ENCODE measurements at regions not wholly inside any gene's neighbourhood (a gene's known extent, or its start where the extent isn't known, plus 50 kb on each side); places are given as distances from the start of the nearest gene placed in this dataset.

DNA sequence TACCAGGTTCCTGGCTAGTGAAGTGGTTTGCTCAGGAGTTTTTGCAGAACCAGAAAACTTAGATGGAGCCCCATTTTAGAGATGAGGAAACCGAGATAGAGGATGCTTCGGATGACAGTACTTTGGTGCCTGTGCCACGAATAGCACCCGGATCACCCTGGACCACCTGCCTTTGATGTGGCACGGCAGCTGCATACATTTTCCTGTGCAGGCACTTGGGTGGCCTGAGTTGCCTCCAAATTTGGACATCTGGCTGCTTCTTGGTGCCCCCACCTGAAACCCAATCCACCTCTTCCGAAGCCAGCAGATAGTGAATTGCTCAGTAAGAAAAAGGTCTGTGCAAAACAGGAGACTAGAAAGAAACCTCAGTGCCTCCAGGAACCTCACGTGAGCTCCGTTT, 140.6 kb upstream of the ID2 start:
- Histone ChIP-seq H3K4me1 (ENCODE audit: control insufficient read depth in 1 of 2, insufficient read depth in 2 of 2, low read length in 2 of 2) (peaks cover 6 to 15% of the 10 kb centered on the region in 2 donors), H3K27ac (ENCODE audit: low read length) (no peak overlapping the region), H3K9me3 (ENCODE audit: control insufficient read depth in 1 of 2, low read length in 2 of 2) (no peaks in the 10 kb centered on the region)

DNA sequence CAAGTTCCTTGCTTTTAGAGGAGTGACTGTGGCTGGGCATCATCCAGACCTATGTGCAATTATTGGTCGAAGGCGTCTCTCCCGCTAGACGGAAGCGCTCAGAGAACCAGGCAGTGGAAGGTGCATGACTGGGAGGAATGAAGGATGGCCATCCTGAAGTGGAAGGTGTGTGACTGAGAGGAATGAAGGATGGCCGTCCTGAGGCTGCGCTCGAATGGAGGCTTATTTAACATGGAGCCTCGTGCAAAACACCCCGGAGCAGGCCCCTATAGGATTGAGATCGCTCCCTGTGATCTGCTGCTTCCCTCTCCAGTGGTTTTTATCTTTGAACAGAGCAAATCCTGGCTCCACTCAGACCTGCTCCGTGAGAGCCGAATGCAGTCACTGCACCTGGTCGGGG, 140.2 kb upstream of the ID2 start:
- peaks cover 6 to 15% of the 10 kb centered on the region in 2 donors for H3K4me1 ChIP-seq (ENCODE audit: control insufficient read depth in 1 of 2, insufficient read depth in 2 of 2, low read length in 2 of 2)
- no peaks in the 10 kb centered on the region for H3K9me3 ChIP-seq (ENCODE audit: control insufficient read depth in 1 of 2, low read length in 2 of 2)
- H3K27me3 ChIP-seq (ENCODE audit: low read depth, low read length) = no peaks in the 10 kb centered on the region
- H3K27ac ChIP-seq (ENCODE audit: low read length) = no peak overlapping the region
- no peaks in the 10 kb centered on the region for H3K36me3 ChIP-seq (ENCODE audit: control insufficient read depth in 1 of 2, insufficient read depth in 2 of 2, low read length in 2 of 2)
- no peak overlapping the region for H3K4me3 ChIP-seq (ENCODE audit: low read depth in 1 of 2, low read length in 2 of 2)

More for the DNA sequence above, 140.6 kb upstream of the ID2 start:
- Histone ChIP-seq H3K4me3 (ENCODE audit: low read depth in 1 of 2, low read length in 2 of 2) (no peak overlapping the region), H3K27me3 (ENCODE audit: low read depth, low read length) (no peaks in the 10 kb centered on the region), H3K36me3 (ENCODE audit: control insufficient read depth in 1 of 2, insufficient read depth in 2 of 2, low read length in 2 of 2) (no peaks in the 10 kb centered on the region)

- no peak overlapping the region for H3K27ac ChIP-seq (ENCODE audit: low read length)
- no peaks in the 10 kb centered on the region for H3K36me3 ChIP-seq (ENCODE audit: control insufficient read depth in 1 of 2, insufficient read depth in 2 of 2, low read length in 2 of 2)
- no peaks in the 10 kb centered on the region for H3K27me3 ChIP-seq (ENCODE audit: low read depth, low read length)
- H3K4me1 ChIP-seq (ENCODE audit: control insufficient read depth in 1 of 2, insufficient read depth in 2 of 2, low read length in 2 of 2) = peaks cover 0 to 15% of the 10 kb centered on the region in 2 donors
- no peak overlapping the region for H3K4me3 ChIP-seq (ENCODE audit: low read depth in 1 of 2, low read length in 2 of 2)
- H3K9me3 ChIP-seq (ENCODE audit: control insufficient read depth in 1 of 2, low read length in 2 of 2) = no peaks in the 10 kb centered on the region
Observed at GRCh38 chr2:8542381-8543059, 139.3 kb upstream of the ID2 start.

DNA sequence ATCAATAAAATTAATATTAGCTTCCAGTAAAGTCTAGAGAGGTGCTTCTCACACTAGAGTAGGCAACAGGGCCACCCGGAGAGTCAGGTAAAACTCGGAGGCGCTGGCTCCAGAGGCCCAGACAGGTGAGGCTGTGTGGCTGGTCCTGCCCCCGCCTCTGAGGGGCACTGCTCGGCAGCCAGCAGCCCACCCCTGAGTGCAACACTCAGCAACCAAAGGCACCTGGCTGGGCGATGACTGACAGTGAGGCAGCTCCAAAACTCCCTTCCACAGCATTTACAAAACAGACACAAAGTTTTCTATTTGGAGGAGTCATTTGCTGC, 138.8 kb upstream of the ID2 start:
- H3K27ac ChIP-seq (ENCODE audit: low read length) = peak overlapping the region; percentile 51

DNA sequence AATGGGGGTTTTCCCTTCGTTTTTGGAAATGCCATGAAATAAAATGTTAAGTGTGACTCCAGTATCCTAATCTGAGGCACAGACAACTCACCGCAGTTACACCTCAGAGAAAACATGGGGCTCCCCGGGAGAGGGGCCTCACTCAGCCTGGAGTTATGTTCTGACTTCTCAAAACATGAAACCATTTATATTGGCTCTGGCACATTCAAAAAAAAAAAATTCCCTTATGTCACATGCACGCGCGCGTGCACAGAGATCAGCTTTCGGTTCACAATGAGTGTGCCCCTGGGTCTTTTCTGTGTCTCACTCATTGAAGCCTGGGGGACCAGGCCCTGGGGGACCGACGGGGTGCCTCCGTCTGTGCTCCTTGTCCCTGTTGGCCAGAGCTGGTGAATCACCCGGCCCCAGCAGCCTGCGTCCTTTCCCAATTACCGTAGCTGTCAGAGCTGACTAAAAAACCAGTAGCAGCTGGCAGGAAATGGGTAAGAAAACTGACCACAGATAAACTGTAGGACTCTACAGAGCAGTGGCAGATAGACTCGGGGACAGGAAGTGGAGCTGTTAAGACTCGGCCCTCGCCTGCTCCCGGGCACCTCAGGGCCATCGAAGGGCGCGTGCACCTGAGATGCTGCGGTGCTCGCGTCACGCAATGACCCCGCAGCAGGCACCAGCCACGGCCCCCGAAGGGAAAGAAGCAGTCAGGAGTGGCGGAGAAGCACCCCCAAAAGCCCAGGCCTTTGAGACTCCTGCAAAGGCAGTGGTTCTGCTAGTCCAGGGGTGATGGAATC, 138.3 kb upstream of the ID2 start:
- H3K4me1 ChIP-seq (ENCODE audit: control insufficient read depth in 1 of 2, insufficient read depth in 2 of 2, low read length in 2 of 2) = peaks cover 0 to 8% of the 10 kb centered on the region in 2 donors
- H3K36me3 ChIP-seq (ENCODE audit: control insufficient read depth in 1 of 2, insufficient read depth in 2 of 2, low read length in 2 of 2) = no peaks in the 10 kb centered on the region
- no peaks in the 10 kb centered on the region for H3K27me3 ChIP-seq (ENCODE audit: low read depth, low read length)
- no peak overlapping the region for H3K4me3 ChIP-seq (ENCODE audit: low read depth in 1 of 2, low read length in 2 of 2)
- peak overlapping the region; percentile 51 for H3K27ac ChIP-seq (ENCODE audit: low read length)
- H3K9me3 ChIP-seq (ENCODE audit: control insufficient read depth in 1 of 2, low read length in 2 of 2) = no peaks in the 10 kb centered on the region

More for the DNA sequence above, 138.8 kb upstream of the ID2 start:
- no peaks in the 10 kb centered on the region for H3K36me3 ChIP-seq (ENCODE audit: control insufficient read depth in 1 of 2, insufficient read depth in 2 of 2, low read length in 2 of 2)
- H3K4me3 ChIP-seq (ENCODE audit: low read depth in 1 of 2, low read length in 2 of 2) = no peak overlapping the region
- H3K9me3 ChIP-seq (ENCODE audit: control insufficient read depth in 1 of 2, low read length in 2 of 2) = no peaks in the 10 kb centered on the region
- peaks cover 0 to 11% of the 10 kb centered on the region in 2 donors for H3K4me1 ChIP-seq (ENCODE audit: control insufficient read depth in 1 of 2, insufficient read depth in 2 of 2, low read length in 2 of 2)
- no peaks in the 10 kb centered on the region for H3K27me3 ChIP-seq (ENCODE audit: low read depth, low read length)

DNA sequence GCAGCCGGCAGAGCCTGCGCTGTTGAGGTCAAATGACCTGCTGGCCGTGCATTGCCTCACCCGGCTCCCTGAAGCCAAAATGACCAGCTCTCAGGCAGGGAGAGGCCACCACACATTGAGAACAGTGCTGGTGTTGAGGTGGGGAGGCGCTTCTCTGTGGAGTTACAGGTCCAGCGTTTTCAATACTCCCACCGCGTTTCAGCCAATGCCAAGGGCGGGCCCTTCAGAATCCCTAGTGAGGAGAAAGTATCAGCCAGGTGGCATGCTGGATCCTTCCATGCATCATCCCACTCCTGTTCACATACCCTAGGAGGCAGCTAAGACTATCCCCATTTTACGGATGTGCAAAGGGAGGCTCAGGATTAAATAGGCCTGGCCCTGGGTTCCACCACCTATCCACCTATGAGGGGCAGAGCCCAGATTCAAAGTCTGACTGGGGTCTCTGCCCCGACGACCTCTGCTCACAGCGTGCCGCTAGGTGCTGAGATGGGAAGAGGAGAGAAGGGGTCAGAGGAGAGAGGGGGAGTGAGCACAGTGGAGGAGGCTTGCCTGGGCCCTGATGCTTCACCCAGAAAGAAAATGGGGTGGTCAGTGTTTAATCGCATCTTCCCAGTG, 137.6 kb upstream of the ID2 start:
- Histone ChIP-seq H3K27me3 (ENCODE audit: low read depth, low read length) (no peaks in the 10 kb centered on the region), H3K4me1 (ENCODE audit: control insufficient read depth in 1 of 2, insufficient read depth in 2 of 2, low read length in 2 of 2) (peaks cover 0 to 8% of the 10 kb centered on the region in 2 donors), H3K9me3 (ENCODE audit: control insufficient read depth in 1 of 2, low read length in 2 of 2) (no peaks in the 10 kb centered on the region), H3K27ac (ENCODE audit: low read length) (peak overlapping the region; percentile 51), H3K4me3 (ENCODE audit: low read depth in 1 of 2, low read length in 2 of 2) (no peak overlapping the region), H3K36me3 (ENCODE audit: control insufficient read depth in 1 of 2, insufficient read depth in 2 of 2, low read length in 2 of 2) (no peaks in the 10 kb centered on the region)

DNA sequence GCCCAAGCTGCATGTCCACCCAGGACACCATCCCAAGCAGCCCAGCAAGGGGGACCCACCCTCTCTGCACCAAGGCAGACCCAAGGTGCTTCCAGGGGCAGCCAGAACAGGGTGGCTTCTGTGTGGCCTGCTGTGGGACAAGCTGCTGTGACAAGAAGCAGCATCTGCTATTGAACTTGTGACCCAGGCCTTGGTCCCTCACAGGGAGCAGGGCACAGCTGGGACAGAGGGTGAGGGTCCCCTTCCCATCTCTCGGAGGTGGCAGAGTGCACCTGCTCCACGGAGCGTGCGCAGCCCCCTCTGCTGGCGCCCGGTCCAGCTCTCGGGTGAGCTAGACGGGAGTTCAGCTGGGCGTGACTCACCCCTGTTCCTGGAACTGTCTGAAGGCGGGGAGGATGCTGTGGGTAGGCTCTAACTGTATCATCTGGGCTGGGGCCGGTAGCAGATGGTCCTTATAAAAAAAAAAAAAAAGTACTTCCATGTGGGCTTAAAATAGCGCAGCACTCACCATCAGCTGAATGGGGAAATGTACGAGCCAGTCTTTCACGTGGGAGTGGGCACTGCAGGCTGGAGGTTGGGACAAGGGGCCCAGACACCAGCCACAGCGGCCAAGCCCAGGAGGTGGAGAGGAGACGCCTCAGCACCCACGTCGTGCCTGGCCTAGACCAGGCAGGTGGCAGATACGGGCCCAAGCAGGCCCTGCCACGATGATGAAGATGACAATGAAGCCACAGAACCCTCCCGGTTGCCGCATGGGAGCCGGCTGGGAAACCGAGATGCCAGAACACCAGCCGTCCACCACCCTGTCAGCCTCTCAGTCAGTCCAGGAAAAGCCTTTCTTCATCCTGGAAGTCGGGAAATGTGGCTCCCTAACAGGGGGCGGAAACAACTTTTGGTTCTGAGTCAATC, 136.8 kb upstream of the ID2 start:
- Histone ChIP-seq H3K9me3 (ENCODE audit: control insufficient read depth in 1 of 2, low read length in 2 of 2) (no peaks in the 10 kb centered on the region), H3K27me3 (ENCODE audit: low read depth, low read length) (no peaks in the 10 kb centered on the region), H3K36me3 (ENCODE audit: control insufficient read depth in 1 of 2, insufficient read depth in 2 of 2, low read length in 2 of 2) (no peaks in the 10 kb centered on the region), H3K4me3 (ENCODE audit: low read depth in 1 of 2, low read length in 2 of 2) (no peak overlapping the region), H3K4me1 (ENCODE audit: control insufficient read depth in 1 of 2, insufficient read depth in 2 of 2, low read length in 2 of 2) (peaks cover 0 to 8% of the 10 kb centered on the region in 2 donors), H3K27ac (ENCODE audit: low read length) (peak overlapping the region; percentile 51)

DNA sequence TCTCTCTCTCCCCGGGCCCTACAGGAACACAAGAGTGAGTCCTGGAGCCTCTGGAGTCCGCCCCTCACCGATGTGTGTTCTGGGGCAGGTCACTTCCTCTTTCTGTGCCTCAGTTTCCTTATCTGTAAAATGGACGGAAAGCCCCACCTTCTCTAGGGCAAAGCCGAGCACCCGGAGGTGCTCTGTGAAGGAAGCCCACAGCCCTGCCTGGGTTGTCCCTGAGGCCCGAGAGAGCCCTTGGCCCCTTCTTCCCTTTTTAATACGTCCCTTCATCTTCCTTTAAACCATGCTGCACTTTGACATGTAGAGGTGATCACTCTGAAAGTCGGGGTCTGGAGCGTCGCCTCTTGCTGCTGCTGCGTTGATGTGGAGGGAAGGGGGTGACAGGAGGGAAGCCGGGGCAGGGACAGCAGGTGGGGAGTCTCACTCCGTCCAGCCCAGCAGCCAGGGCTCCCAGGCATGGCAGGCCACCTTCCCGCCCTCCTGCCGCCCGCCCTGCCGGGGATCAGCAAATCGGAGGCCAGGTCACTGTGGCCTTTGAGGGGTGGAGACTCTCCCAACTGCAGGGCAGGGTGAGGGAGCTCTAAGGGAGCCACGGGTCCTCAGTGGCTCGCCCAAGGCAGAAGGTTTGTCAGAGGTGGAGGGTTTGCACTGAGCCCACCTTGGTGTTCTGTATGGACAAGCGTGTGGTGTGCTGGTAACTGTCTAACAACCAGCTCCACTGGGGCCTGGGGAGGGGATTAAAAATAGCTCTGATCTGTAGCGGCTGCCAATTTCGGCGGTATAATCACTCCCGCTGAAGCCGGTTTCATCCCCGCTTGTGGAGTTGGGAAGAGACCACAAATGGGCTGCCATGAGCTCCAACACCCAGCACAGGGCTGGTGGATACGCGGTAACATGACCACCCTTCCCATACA, 135.9 kb upstream of the ID2 start:
- H3K36me3 ChIP-seq (ENCODE audit: control insufficient read depth in 1 of 2, insufficient read depth in 2 of 2, low read length in 2 of 2) = no peaks in the 10 kb centered on the region
- no peaks in the 10 kb centered on the region for H3K9me3 ChIP-seq (ENCODE audit: control insufficient read depth in 1 of 2, low read length in 2 of 2)
- no peak overlapping the region for H3K4me3 ChIP-seq (ENCODE audit: low read depth in 1 of 2, low read length in 2 of 2)
- no peaks in the 10 kb centered on the region for H3K27me3 ChIP-seq (ENCODE audit: low read depth, low read length)
- H3K4me1 ChIP-seq (ENCODE audit: control insufficient read depth in 1 of 2, insufficient read depth in 2 of 2, low read length in 2 of 2) = peaks cover 0 to 8% of the 10 kb centered on the region in 2 donors
- no peak overlapping the region for H3K27ac ChIP-seq (ENCODE audit: low read length)

DNA sequence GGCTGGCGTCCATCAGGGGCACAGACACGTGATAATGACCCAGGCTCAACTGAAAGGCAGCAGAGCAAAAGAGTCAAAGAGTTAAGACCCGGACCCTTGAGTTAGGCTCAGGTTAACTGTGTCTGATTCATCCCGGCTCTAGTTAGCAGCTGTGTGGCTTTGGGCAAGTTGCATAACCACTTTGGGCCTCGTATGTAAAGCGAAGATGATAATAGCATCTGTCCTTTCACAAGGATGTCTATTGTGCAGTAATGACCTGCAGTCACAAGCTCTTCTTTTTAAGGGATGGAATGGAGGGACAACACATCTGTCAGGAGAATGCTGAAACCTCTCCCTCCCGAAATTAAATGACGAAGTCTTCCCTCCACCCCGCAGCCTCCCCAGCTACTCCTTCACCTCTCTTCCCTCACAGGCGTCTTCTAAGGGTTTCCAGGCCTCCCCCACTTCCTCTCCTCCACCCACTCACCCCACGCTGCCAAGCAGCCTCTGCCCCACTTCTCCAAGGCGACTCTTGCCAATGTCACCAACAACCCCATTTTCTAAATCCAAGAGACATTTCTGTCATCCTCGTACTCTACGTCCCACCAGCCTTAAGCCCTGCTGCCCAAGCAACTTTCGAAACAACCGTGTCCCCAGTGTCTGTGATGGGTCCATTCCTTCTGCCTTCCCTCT, 135.1 kb upstream of the ID2 start:
- Histone ChIP-seq H3K4me1 (ENCODE audit: control insufficient read depth in 1 of 2, insufficient read depth in 2 of 2, low read length in 2 of 2) (peaks cover 0 to 8% of the 10 kb centered on the region in 2 donors), H3K27ac (ENCODE audit: low read length) (no peak overlapping the region)

More for the DNA sequence above, 135.1 kb upstream of the ID2 start:
- Histone ChIP-seq H3K4me3 (ENCODE audit: low read depth in 1 of 2, low read length in 2 of 2) (no peak overlapping the region), H3K36me3 (ENCODE audit: control insufficient read depth in 1 of 2, insufficient read depth in 2 of 2, low read length in 2 of 2) (no peaks in the 10 kb centered on the region), H3K27me3 (ENCODE audit: low read depth, low read length) (no peaks in the 10 kb centered on the region), H3K9me3 (ENCODE audit: control insufficient read depth in 1 of 2, low read length in 2 of 2) (no peaks in the 10 kb centered on the region)

All from muscle layer of duodenum (tissue), 2 donors.